Kidney (tissue), 13 donors: ENCODE measurements at regions not wholly inside any gene's neighbourhood (a gene's known extent, or its start where the extent isn't known, plus 50 kb on each side); places are given as distances from the start of the nearest gene placed in this dataset.
"Not testable (repeated sequence)": the region's sequence is repeated elsewhere in the genome, so short reads cannot be mapped to it uniquely, and the experiment has no call there.

Experiments used
- DNase-seq, 5 donors: peaks; one replicate each; pipeline ENCODE4 v3.0.0-alpha.2; 2013 to 2020
- FAIRE-seq: peaks from 2 replicates; lab custom pipeline; 2012; peaks lifted over from hg19 to GRCh38; lab: Jason Lieb, UNC
- H3K27ac ChIP-seq, 2 donors: one replicate each; pipeline ENCODE4 v1.7.0; 2013; ENCODE audit warnings: low read depth in 2 of 2, low read length in 2 of 2, inconsistent platforms in 1 of 2
- H3K27me3 ChIP-seq: one replicate; pipeline ENCODE4 v1.7.1; 2013; ENCODE audit warnings: low read length, inconsistent platforms; ENCODE audit not compliant: control insufficient read depth, insufficient read depth
- H3K36me3 ChIP-seq, 3 donors: one replicate each; pipeline versions ENCODE4 v1.7.0 to v1.7.1; 2013; ENCODE audit warnings: low read length in 3 of 3, control low read depth in 1 of 3, inconsistent platforms in 1 of 3; ENCODE audit not compliant: insufficient read depth in 3 of 3, control insufficient read depth in 2 of 3
- H3K4me1 ChIP-seq, 3 donors: one replicate each; pipeline versions ENCODE4 v1.7.0 to v1.7.1; 2013; ENCODE audit warnings: low read length in 3 of 3, inconsistent platforms in 1 of 3, low read depth in 1 of 3; ENCODE audit not compliant: control insufficient read depth in 2 of 3, insufficient read depth in 2 of 3
- H3K4me3 ChIP-seq, 3 donors: one replicate each; pipeline versions ENCODE4 v1.7.0 to v1.8.1; 2013; ENCODE audit warnings: low read length in 3 of 3, control low read depth in 1 of 3, inconsistent platforms in 1 of 3
- H3K9ac ChIP-seq, 3 donors: one replicate each; pipeline versions ENCODE4 v1.7.0 to v1.7.1; 2013; ENCODE audit warnings: low read length in 3 of 3, control low read depth in 1 of 3, inconsistent platforms in 1 of 3
- H3K9me3 ChIP-seq, 3 donors: one replicate each; pipeline versions ENCODE4 v1.7.0 to v1.7.1; 2013; ENCODE audit warnings: low read length in 3 of 3, control low read depth in 1 of 3, inconsistent platforms in 1 of 3; ENCODE audit not compliant: control insufficient read depth in 2 of 3, insufficient read depth in 1 of 3
- intact Hi-C: fragments of 100-400 bp; cut with DNase I; formaldehyde crosslinking; loops from one replicate; pipeline ENCODE4 v1.11.1; 2022
- TF ChIP-seq, protein P1 (sequence below): IDR thresholded peaks from 3 replicates; pipeline ENCODE4 v1.5.1; 2012; ENCODE audit warnings: mild to moderate bottlenecking, moderate library complexity, borderline replicate concordance; ENCODE audit not compliant: insufficient read depth; ENCODE audit errors: extremely low read depth
- donor health status: control.
- donor health status: control.
- donor health status: control.
- donor health status: control.
- donor health status: control.
- donor health status: DM: yes; HTN: yes; CAD: no.
- donor health status: Normal renal cell carcinoma (clear cell type).

DNA sequence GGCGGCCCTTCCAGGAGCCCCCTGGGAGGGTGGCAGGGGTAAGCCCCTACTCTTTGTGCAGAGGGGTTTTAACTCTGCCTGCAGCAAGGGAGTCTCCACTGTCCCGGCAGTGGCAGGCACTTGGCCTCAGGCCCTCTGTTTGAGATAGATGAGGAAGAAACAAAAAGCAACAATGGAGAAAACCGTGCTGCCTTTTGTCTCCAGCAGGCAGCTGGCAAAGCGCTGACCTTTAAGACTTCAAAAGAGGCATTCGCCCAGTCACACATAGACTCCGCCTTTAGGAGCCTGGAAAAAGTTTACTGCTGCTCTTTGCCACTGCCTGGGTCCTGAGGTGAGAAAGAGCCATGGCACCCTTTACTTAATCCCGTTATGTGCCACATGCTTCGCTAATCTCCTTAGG lies 158.2 kb upstream of the NTF3 start:
- FAIRE-seq, result no peak
- no peaks in the 10 kb centered on the region for H3K36me3 ChIP-seq
- TF ChIP-seq, protein P1, sequence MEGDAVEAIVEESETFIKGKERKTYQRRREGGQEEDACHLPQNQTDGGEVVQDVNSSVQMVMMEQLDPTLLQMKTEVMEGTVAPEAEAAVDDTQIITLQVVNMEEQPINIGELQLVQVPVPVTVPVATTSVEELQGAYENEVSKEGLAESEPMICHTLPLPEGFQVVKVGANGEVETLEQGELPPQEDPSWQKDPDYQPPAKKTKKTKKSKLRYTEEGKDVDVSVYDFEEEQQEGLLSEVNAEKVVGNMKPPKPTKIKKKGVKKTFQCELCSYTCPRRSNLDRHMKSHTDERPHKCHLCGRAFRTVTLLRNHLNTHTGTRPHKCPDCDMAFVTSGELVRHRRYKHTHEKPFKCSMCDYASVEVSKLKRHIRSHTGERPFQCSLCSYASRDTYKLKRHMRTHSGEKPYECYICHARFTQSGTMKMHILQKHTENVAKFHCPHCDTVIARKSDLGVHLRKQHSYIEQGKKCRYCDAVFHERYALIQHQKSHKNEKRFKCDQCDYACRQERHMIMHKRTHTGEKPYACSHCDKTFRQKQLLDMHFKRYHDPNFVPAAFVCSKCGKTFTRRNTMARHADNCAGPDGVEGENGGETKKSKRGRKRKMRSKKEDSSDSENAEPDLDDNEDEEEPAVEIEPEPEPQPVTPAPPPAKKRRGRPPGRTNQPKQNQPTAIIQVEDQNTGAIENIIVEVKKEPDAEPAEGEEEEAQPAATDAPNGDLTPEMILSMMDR, result no peak

GRCh38 chr12:5276327-5276880 lies 155.5 kb upstream of the NTF3 start:
- no peaks in the 10 kb centered on the region for H3K4me1 ChIP-seq
- H3K4me3 ChIP-seq, result no peak overlapping the region
- no peak for DNase-seq
- H3K9me3 ChIP-seq, result no peaks in the 10 kb centered on the region
- FAIRE-seq, result no peak
- H3K27ac ChIP-seq, result no peak overlapping the region
- TF ChIP-seq, protein P1, result no peak
- intact Hi-C loops, result no loop called here
- H3K36me3 ChIP-seq, result no peaks in the 10 kb centered on the region
- no peak overlapping the region for H3K9ac ChIP-seq
- H3K27me3 ChIP-seq, result no peaks in the 10 kb centered on the region

More for the DNA sequence above, 158.2 kb upstream of the NTF3 start:
- H3K9me3 ChIP-seq, result no peaks in the 10 kb centered on the region
- no peak for DNase-seq
- intact Hi-C loops, result no loop called here
- H3K27me3 ChIP-seq, result no peaks in the 10 kb centered on the region
- H3K9ac ChIP-seq, result no peak overlapping the region
- H3K4me1 ChIP-seq, result no peaks in the 10 kb centered on the region
- no peak overlapping the region for H3K27ac ChIP-seq
- no peak overlapping the region for H3K4me3 ChIP-seq

GRCh38 chr12:5280086-5280485 lies 151.8 kb upstream of the NTF3 start:
- Histone ChIP-seq H3K27me3 (no peaks in the 10 kb centered on the region), H3K36me3 (no peaks in the 10 kb centered on the region), H3K4me1 (no peaks in the 10 kb centered on the region), H3K9ac (no peak overlapping the region), H3K4me3 (no peak overlapping the region), H3K27ac (no peak overlapping the region), H3K9me3 (no peaks in the 10 kb centered on the region)
- intact Hi-C loops, result no loop called here
- TF ChIP-seq, protein P1, result no peak
- FAIRE-seq, result no peak
- DNase-seq, result no peak

GRCh38 chr12:5290368-5290767 lies 141.5 kb upstream of the NTF3 start:
- H3K4me3 ChIP-seq, H3K36me3 ChIP-seq, H3K27me3 ChIP-seq, FAIRE-seq, H3K9me3 ChIP-seq, intact Hi-C loops, H3K9ac ChIP-seq, H3K27ac ChIP-seq, H3K4me1 ChIP-seq, DNase-seq: not testable (repeated sequence)
